ENCODE measurements at regions not wholly inside any gene's neighbourhood (a gene's known extent, or its start where the extent isn't known, plus 50 kb on each side); places are given as distances from the start of the nearest gene placed in this dataset.
"Not testable (repeated sequence)": the region's sequence is repeated elsewhere in the genome, so short reads cannot be mapped to it uniquely, and the experiment has no call there.

- DNase-seq (ENCODE audit: low read depth in 2 of 2): no peak
Observed at GRCh38 chr16:87150262-87150661, 166.9 kb downstream of the C16orf95 start.

GRCh38 chr16:87150681-87151280 is 166.4 kb downstream of the C16orf95 start:
- no peak for DNase-seq (ENCODE audit: low read depth in 2 of 2)

- DNase-seq (ENCODE audit: low read depth in 2 of 2): no peak
Observed at GRCh38 chr16:87152221-87152755, 164.9 kb downstream of the C16orf95 start.

GRCh38 chr16:87153326-87153725 is 163.9 kb downstream of the C16orf95 start:
- DNase-seq (ENCODE audit: low read depth in 2 of 2): no peak

DNA sequence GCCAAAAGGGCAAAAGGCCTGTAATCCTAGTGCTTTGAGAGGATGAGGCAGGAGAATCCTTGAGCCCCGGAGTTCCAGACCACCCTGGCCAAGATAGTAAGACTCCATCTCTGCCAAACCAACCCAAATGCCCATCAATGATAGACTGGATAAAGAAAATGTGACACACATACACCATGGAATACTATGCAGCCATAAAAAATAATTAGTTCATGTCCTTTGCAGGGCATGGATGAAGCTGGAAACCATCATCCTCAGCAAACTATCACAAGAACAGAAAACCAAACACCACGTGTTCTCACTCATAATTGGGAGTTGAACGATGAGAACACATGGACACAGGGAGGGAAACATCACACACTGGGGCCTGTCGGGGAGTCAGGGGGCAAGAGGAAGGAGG is 161.9 kb downstream of the C16orf95 start:
- DNase-seq (ENCODE audit: low read depth in 2 of 2): not testable (repeated sequence)

DNA sequence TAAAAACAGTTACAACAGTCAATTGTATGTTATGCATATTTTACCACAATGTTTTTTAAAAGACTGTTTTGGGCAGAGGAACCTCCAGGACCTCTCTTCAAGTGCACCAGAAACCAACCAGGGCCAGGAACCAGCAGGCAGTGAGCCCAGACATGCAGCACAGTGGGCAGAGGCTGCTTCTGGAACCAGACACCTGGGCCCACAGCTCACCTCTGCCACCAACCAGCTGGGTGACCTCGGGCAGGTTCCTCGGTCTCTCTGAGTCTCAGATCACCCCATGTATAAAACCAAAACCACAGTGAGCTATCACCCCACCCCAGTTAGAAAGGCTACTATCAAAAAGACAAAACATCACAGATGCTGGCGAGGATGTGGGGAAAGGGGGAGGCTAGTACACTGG is 161.0 kb downstream of the C16orf95 start:
- no peak for DNase-seq (ENCODE audit: low read depth in 2 of 2)

DNA sequence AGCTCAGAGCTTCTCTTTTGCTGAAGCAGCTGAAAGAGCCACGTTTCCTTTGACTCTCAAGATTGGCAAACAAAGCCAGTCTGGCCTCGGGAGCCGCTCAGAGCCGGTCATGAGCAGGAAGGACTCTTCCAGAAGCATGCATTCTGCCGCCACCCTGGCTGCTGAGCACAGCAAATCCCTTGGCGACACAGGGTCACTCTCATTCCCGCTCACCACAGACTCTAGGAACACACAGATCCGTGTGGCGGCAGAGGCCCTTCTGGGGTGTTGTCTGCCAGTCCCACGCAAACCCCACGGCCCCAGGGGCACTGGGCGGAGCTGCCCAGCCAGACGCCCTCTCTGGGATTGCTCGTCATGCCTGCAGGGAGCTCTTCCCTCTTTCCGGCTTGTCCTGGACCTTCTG is 157.0 kb downstream of the C16orf95 start:
- DNase-seq (ENCODE audit: low read depth in 2 of 2): no peak

DNA sequence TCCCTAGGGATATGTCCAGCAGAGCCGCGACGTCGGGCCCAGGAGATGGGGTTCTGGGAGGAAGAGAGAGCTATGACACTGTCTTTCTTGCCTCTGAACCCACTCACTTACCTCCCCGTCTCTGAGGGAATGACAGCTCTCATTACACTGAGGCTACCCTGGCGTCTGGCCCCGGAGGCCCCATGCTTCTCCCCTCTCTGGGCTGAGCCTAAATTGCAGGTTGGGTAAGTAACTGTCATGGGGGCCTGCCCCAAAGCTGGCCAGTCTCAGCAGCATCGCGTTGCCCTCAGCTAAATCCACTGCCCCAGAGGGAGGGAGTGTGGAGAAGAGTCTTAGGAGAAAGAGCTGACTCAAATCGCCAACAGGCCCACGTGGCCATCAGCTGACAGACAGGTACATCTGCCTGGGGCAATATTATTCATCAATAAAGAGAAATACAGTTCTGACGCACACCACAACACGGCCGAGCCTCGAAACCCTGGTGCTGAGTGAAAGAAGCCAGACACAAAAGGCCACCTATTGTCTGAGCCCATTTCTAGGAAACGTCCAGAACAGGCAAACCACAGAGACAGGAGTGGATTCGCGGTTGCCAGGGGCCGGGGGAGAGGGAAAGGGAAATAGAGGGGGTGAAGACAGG is 156.4 kb downstream of the C16orf95 start:
- peak in 1 of 2 donors; percentile 4 for DNase-seq (ENCODE audit: low read depth in 2 of 2)

- not testable (repeated sequence) for DNase-seq (ENCODE audit: low read depth in 2 of 2)
Observed at GRCh38 chr16:87161410-87161809, 155.8 kb downstream of the C16orf95 start.

- DNase-seq (ENCODE audit: low read depth in 2 of 2): peak in 1 of 2 donors; percentile 13
Observed at GRCh38 chr16:87161822-87162676, 155.1 kb downstream of the C16orf95 start.

DNA sequence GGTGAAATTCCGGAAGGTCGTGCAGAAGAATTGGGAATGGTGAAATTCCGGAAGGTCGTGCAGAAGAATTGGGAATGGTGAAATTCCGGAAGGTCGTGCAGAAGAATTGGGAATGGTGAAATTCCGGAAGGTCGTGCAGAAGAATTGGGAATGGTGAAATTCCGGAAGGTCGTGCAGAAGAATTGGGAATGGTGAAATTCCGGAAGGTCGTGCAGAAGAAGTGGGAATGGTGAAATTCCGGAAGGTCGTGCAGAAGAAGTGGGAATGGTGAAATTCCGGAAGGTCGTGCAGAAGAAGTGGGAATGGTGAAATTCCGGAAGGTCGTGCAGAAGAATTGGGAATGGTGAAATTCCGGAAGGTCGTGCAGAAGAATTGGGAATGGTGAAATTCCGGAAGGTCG is 154.4 kb downstream of the C16orf95 start:
- not testable (repeated sequence) for DNase-seq (ENCODE audit: low read depth in 2 of 2)

DNA sequence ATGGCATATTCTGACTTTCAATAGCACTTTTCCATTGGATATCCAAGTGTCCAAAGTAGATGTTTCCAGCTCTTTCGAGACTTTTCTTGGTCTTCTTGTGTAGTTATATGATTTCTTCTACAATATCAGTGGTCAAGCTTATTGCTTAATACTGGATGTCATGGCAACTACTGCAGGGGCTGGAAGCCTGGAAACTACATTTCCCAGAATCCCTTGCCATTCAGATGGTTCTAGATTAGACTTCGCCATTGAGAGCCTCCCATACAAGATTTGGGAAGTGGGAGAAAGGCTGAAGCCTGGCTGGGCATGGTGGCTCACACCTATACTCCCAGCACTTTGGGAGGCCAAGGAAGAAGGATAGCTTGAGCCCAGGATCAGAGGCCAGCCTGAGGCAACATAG is 153.6 kb downstream of the C16orf95 start:
- DNase-seq (ENCODE audit: low read depth in 2 of 2): no peak

DNA sequence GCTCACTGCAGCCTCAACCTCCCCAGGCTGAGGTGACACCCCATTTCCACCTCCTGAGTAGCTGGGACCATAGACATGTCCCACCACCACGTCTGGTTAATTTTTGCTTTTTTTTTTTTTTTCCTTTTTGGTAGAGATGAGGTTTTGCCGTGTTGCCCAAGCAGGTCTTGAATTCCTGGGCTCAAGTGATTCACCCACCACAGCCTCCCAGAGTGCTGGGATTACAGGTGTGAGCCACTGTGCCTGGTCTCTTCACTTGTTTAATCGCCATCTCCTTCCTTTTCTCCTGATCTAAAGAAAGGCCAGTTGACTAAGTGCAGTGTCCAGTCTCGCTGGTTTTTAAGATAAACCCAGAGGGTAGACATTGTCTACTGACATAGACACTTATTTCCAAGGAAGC is 152.0 kb downstream of the C16orf95 start:
- no peak for DNase-seq (ENCODE audit: low read depth in 2 of 2)

DNA sequence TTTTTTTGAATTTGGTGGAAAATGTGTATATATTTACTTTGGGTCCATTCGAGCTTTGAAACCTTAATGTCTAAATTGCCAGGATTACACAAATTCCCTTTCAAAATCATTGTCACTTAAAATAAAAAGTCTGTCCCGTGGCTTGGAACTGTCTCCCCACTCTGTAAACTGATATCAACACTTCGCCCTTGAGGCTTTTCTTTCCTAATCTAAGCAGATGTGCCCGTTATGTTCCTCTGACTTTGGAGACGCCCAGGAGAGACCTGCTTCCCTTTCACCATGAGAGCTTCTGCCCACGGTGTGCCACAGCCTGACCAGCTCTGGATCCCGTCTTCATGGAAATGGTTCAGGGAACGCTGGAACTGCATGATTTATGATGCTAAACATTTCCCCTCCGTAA is 151.3 kb downstream of the C16orf95 start:
- DNase-seq (ENCODE audit: low read depth in 2 of 2): no peak

DNA sequence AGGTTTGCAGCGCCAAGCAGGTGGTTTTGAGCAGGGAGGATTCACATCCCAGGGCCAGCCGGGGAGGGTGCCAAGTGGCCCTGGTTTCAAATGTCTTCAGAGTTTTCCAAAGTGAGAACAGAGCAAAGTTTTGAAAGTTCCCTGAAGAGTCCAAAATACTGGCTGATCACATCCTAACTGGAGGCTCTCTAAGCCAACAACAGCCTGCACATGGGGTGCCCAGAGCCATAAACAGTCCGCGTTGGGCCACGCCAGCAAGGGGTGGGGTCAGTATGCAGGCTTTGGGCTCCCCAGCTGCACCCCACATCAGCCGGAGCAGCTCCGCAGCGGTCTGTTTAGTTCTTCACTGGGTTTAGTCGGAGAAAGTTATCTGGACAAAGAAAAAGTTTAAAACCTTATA is 150.9 kb downstream of the C16orf95 start:
- no peak for DNase-seq (ENCODE audit: low read depth in 2 of 2)

DNA sequence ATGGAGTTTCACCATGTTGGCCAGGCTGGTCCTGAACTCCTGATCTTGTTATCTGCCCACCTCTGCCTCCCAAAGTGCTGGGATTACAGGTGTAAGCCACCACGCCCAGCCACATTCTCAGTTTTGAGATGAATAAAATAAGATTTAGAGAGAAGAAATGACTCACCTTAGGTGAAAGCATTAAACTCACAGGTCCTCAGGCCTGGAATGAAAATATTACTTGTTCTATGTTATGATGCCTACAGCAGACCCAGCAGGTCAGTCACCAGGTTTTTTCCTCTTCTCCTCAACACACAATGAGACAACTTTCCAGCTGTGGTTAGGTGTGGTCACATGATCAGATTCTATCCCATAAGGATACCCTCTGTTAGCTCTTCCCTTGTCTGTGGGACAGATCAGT is 150.3 kb downstream of the C16orf95 start:
- no peak for DNase-seq (ENCODE audit: low read depth in 2 of 2)

- no peak for DNase-seq (ENCODE audit: low read depth in 2 of 2)
Observed at GRCh38 chr16:87169509-87169995, 147.6 kb downstream of the C16orf95 start.

GRCh38 chr16:87170310-87170709 is 146.9 kb downstream of the C16orf95 start:
- DNase-seq (ENCODE audit: low read depth in 2 of 2): no peak

- no peak for DNase-seq (ENCODE audit: low read depth in 2 of 2)
Observed at GRCh38 chr16:87171723-87172122, 145.5 kb downstream of the C16orf95 start.

GRCh38 chr16:87172632-87173031 is 144.6 kb downstream of the C16orf95 start:
- DNase-seq (ENCODE audit: low read depth in 2 of 2): no peak

DNA sequence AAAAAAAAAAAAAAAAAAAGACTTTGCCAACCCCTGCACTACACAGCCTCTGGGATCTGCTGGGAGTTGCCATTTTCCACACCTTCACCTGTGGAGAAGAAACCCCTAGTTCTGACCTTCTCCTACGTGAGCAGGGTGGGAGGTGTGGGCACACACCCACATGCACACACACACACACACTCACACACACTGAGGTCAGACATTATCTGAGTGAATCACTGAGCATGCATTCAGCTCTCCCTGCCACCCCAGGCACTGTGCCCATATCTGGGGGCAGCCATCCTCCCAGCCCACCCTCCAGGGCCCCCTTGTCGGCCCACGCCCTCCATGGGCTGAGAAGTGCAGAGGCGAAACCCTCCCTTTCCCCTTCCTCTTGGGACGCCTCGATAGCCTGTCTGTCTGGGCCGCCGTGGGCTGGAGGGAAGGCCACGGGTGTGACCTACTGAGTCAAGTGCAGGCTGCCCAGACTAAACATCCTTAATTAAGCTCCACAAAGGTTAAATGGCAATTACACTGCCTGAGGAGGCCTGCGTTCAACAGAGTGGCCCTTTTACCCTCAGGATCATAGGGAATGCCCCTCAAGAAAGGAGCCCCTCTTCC is 143.8 kb downstream of the C16orf95 start:
- DNase-seq (ENCODE audit: low read depth in 2 of 2): no peak

- no peak for DNase-seq (ENCODE audit: low read depth in 2 of 2)
Observed at GRCh38 chr16:87174061-87174460, 143.1 kb downstream of the C16orf95 start.

Measured in stimulated activated CD4-positive, alpha-beta T cell treated with anti-CD3 and anti-CD28 coated beads, Interleukin-4, amount 100 ng/mL, for 48 hours (primary cell).